GM10266 (cell line): ENCODE measurements at regions not wholly inside any gene's neighbourhood (a gene's known extent, or its start where the extent isn't known, plus 50 kb on each side); places are given as distances from the start of the nearest gene placed in this dataset.

Experiments
- DNase-seq: peaks from one replicate; pipeline ENCODE4 v3.0.0; 2012; ENCODE audit errors: extremely low spot score
- CTCF ChIP-seq: IDR thresholded peaks from 2 replicates; pipeline ENCODE4 v1.5.1; 2012; ENCODE audit warnings: mild to moderate bottlenecking, low read depth; ENCODE audit not compliant: control insufficient read depth, insufficient read depth; ENCODE audit errors: missing control alignments

DNA sequence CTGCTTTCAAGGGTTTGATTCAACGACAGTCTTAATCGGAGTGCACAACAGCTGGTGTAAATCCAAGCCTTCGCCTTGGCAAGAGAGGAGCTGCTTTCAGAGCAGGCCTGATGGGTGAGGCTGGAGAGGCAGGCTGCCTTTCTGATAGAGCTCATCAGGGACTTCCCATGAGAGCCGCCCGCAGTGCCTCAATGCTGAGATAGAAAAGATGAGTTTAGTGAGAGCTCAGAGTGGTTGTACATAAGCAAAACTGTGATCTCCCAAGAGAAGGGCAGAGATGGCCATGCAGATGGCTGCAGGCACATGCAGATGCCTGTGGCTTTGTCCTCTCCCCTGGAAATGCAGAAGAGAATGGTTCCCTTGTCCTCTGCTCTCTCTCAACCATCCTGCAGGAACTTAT lies 122.1 kb downstream of the ARL4C start:
- no peak for TF ChIP-seq CTCF
- DNase-seq = no peak

GRCh38 chr2:234374150-234374508 lies 122.8 kb downstream of the ARL4C start:
- no peak for TF ChIP-seq CTCF
- DNase-seq = no peak

- DNase-seq = no peak
- no peak for TF ChIP-seq CTCF
Observed at GRCh38 chr2:234373481-234374149, 123.3 kb downstream of the ARL4C start.

GRCh38 chr2:234373060-234373459 lies 123.8 kb downstream of the ARL4C start:
- no peak for TF ChIP-seq CTCF
- DNase-seq = no peak

- no peak for DNase-seq
- no peak for TF ChIP-seq CTCF
Observed at GRCh38 chr2:234372506-234372905, 124.4 kb downstream of the ARL4C start.

GRCh38 chr2:234368861-234369261 lies 128.0 kb downstream of the ARL4C start:
- no peak for DNase-seq
- no peak for TF ChIP-seq CTCF

DNA sequence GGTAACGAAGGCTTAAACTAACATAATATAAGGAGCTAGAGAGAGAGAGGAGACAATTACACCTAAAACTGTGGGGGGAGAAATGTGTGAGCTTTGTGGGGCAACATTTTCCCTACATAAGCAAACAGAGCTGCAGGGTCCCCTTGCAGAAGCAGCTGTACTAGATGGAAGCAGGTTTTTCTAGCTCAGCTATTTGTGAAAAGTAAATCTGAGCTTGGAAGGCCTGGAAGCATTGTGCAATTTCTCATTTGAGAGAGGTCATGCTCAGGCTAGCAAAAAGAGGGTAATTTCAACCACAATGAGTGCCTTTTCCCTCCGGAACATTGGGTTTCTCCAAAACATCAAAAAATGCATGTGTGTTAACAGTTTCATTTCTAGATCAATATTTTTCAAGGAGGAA lies 130.0 kb downstream of the ARL4C start:
- DNase-seq = no peak
- no peak for TF ChIP-seq CTCF
